GM19351 (cell line): ENCODE measurements at regions not wholly inside any gene's neighbourhood (a gene's known extent, or its start where the extent isn't known, plus 50 kb on each side); places are given as distances from the start of the nearest gene placed in this dataset.

Experiments used
- ATAC-seq: cut with Tn5 transposase; IDR thresholded peaks from one replicate; pipeline ENCODE4 v1.9.1; 2021; ENCODE audit warnings: mild to moderate bottlenecking, moderate library complexity; ENCODE audit not compliant: unreplicated experiment

DNA sequence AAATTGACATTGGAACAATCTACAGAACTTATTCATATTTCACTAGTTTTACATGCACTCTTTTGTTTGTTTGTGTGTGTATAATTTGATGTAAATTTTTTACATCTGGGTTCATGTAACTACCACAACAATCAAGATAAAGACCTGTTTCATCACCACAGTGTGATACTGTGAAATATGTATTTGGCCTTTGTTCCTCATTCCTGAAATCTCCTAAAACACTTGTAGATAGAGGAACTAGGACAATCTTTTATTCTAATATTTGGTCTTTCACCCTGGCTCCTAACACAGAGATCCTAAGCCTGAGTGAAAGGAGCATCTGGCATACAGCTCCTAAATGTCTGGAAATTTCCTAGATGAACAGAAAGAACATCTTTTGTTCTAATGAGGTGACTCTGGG is 155.0 kb upstream of the GPR149 start:
- no peak for ATAC-seq

DNA sequence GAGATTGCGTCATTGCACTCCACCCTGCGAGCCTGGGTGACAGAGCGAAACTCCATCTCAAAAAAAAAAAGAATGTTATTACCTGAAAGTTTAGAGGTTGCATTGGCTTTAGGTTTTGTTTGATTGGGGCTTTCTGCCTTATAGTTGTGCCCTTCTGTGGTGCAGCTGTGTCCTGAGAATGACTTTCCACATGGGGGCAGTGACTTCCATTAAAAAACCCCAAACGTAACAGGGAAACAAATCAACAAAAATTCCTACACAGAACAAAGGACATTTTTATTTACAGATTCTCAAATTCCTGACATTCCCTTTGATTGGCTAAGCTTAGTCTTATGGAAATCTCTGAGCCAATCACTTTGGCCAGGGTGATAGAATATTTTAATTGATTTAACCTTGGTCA is 154.1 kb upstream of the GPR149 start:
- ATAC-seq, result no peak

DNA sequence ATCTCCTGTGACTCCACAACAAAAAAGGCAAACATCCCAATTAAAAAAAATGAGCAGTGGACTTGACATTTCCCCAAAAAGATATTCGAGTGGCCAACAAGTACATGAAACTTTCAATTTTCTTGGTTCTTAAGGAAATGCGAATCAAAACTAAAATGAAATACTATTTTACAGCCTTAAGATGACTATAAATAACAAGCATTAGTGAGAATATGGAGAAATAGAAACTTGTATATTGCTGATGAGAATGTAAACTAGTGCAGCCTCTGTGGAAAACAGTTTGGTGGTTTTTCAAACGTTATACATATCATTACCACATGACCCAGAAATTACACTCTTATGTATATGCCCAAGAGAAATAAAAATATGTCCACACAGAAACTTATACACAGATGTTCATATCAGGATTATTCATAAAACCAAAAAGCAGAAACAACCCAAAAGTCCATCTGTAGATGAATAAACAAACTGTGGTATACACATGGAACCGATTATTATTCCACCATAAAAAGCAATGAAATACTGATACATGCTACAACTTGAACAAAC is 153.2 kb upstream of the GPR149 start:
- ATAC-seq, result no peak

DNA sequence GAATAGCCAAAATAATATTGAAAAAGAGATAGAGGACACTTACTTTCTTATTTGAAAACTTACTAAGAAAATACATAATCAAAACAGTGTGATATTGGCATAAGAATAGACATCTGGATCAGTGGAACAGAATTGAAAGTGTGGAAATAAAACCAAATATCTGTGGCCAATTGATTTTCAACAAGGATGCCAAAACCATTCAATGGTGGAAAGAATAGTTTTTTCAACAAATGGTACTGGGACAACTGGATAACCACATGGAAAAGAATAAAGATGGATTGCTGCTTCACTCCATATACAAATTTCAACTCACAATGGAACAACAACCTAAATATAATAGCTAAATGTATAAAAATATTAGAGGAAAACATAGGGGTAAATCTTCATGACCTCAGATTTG is 152.5 kb upstream of the GPR149 start:
- ATAC-seq, result no peak

DNA sequence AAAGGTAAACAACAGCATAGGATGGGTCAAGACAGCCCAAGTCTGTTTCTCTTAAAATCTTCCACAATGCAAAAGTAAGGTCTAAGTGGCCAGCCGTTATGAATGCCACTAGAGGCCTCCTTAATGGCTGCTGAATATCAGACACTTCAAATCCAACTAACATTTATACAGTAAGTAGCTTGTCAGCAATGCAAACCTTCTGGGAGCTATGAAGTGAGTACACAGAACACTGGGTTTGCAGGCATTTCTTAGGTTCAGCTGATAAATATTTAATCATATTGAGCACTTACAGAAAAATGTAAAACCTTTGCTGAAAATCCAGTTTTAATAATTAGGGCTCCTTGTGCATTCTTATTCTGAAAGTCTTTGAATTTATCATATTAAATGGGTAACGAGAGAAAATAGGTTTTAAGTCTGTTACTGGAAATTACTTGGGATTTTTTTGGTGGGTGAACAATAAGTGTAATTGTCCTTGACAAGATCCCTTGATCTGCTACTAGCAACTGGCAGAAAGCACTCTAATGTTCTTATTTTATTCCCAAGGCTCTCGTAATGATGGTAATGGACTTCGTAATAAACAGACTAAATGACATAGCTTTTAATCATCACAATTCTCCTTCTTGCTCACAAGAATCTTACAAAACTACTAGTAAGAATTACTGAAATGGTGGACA is 141.7 kb upstream of the GPR149 start:
- no peak for ATAC-seq

DNA sequence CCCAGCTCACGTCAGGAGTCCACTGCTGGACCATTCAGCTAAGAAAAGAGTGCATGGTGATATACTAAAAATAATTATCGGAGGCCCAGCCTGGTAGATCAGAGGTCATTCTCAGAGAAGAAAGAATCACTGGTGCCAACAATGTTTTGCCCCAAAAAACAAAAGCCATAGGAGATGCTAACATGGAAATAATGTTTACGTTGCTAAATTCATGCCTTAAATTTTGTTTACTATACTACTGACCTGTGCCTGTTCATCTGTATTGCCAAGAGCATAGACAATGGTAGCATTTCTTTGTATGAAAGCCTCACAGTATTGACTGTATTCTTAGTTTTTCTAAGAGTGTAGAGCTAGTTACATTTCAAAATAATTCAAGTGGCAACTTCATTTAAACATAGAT is 138.1 kb upstream of the GPR149 start:
- ATAC-seq, result no peak

DNA sequence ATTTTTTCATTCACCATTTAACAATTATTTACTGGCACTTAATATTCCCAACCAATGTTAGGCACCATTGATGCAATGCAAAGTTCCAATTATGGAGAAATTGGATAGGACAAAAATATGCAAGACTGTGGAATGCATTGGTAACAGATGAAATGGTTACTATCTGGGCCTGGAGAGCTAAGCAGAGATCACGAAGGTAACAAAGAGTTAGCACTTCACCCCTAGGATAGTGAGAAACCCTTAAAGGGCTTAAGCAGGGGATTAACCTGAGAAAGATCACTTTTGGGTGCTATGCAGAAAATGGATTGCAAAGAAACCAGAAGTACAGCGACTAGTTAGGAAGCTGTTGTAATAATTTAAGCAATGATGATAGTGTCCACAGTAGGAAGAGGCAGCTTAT is 129.6 kb upstream of the GPR149 start:
- ATAC-seq, result no peak

DNA sequence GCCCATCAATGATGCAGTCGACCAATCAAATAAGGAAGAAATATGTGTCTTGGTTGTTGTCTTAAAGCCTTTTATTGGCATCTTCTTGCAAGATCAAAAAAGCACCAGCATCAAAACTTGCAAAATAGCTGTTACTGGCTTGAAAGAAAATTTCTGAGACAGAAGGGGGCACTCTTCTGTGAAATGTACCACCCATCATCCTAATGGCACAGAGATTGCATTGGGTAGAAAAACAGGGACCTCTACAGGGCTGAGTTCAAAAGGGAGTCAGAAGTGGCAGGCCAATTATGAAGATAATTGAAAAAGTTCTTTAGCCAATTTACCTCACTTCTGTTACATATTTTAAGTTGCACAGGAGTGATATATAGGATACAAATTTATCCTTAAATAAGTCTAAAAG is 122.3 kb upstream of the GPR149 start:
- ATAC-seq, result peak; percentile 40

DNA sequence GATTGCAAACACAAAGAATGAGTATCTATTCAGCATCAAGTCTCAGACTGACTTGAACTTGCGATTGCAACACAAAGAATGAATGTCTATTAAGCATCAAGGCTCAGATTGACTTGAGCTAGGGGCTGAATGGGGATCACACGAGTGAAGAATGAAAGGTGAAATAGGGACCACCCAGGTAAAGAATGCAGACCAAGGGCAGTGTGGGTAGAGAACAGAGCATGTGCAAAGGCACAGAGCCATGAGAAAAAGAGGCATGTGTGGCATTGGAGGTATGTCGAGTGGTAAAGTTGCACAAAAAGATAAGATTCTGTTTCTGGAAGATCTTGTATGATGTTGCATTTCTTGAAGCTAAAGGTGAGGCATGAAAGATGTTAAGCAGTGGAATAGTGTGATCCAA is 119.4 kb upstream of the GPR149 start:
- no peak for ATAC-seq

DNA sequence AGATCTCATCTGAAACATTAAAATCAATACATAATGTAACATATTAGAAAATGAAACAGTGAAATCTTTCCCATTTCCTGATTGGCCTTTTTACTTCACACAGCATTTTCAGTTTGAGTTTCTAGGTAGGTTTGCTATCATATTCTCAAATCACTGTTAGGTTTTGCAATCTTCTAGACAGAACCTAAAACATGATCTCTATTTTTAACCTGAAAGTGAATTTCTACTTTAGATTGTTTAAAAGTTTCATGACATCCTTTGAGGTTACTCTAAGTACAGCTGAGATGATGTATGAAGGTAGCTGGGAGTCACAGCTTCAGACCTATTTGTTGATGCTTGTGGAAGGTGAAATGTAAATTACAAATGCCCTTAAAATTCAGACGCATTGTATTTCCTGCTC is 118.4 kb upstream of the GPR149 start:
- ATAC-seq, result no peak

DNA sequence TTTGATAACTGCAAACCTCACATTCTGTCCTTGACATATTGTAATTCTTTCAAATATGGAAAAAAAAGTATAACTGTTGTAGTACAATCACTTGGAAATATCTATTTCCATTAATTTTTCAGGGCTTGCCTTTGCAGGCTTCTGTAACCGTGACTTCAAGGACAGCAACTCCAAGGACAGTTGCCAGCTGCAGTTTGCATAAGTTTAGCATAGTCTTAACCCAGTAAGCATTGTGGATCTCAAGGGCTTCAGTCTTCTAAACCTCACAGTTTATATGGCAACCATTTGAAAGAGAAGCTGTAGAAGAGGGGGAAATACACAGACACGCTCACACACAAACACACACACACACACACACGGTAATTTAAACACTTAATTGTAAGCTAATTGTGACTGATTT is 112.8 kb upstream of the GPR149 start:
- no peak for ATAC-seq

DNA sequence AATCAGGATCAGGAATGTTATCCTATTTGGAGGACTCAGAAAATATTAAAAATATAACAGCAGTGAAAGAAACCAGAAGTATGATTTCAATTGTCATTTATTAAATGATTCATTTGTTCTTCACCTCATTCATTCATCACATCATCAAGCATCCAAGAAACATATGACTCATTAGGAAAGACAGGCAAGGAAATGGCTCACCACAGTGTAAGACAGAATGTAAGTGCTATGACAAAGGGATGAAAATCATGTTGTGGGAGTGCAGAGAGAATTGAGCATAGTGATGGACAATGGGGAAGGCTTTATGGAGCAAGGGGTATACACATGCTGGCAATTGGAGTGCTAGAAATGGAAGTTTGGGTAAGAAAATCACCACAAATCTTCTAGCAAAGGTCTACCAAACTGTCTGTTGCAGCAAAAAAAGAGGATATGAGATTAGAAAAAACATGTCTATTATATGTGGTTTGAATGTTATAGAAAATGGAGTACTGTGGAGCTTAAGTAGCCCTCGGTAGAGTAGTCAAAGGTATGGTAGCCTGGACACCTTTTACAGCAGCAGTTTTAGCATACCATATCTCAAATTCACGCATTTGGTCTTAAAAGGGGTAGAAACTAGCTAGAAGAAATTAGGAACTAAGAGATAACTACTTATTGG is 111.1 kb upstream of the GPR149 start:
- no peak for ATAC-seq

DNA sequence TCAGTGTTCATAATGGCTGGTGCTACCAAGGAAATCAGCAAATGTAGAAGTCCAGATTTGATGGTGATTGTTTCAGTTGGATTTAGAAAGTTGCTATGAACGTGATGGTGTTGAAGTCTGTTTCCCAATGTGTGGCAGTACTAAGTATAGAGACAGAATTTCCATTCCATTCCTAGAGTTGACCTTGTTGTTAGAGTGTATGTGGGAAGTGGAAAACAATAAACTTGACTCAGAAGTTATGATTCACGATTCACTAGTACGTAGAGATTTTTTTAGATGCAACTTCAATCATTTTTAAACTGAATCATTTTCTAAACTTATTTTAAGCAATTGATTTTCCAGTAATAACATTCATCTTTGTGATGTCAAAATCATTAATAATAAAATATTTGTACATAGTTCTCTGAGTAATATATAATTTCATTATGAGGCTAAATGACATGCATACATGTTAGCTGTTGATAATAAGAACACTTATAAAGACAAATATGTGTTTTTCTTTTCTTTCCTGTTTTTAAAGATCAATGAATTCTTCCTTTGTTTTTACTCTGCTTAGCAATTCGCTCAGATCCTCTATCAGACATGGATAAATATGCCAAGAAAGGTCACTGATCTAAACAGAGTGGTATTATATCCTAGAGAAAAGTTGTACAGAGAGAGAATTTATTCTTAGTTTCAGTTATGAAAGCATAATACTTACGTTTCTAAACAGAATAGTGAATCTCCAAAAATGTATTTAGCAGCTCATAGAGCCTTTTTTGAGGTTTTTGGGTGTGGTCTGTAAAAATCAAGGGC is 108.8 kb upstream of the GPR149 start:
- no peak for ATAC-seq

DNA sequence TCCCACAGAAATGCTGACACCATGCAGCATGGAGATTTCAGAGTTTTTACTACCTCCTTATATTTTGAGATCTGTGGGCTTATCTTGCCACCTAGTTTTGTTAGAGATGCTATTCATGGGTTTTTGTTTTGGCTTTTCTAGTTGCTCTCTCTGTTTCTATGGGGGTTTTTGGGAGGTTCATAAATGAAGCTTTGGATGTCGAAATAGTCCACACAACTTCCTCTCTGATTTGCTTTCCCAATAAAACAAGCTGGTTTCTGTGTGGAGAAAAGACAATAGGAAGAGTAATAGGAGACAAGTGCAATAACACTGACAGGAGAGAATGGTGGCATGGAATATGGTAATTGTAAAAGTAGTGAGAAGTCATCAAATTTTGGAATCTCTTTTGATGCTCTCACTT is 106.8 kb upstream of the GPR149 start:
- no peak for ATAC-seq

DNA sequence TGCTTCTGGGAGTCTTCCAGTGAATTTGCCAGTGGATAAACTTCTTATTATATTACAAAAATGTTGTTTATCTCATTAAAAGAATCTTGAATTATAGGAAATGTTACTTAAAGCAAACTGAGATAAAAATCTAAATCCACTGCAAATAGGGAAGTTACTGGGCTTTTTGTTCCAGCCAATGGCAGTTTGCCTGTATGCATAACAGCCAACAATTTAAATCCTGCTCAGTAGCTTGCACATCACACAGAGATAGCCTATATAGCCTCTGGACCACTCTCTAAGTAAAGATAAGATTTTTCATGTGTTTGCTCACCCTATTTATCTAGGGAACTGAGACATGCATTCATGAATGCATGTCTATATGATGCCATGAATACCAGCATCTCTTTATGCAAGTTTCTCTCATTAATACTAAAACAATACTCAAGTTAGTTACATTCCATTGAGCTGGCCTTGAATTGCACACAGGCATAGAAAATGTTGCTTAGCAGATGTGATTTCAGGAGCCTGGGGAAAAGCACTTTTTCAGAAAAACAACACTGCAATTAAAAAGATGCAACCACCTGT is 92.1 kb upstream of the GPR149 start:
- ATAC-seq, result no peak

DNA sequence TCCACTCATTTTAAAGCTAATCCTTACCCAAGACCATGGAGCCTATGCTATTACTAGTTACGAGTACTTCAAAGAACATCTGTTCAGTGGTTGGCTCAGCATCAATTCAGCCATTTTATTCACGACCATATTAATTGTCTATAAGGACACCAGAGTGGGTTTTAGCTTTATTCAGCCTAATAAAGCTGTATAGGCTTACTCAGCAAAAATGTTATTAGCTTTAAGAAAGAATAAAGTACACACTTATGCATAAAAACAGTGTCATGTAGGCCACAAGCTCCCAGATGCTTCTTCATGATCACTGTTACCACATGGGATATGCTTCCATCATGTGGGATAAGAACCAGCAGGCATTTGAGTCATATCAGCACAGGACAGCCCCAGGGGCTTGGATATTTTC is 87.4 kb upstream of the GPR149 start:
- ATAC-seq, result no peak

DNA sequence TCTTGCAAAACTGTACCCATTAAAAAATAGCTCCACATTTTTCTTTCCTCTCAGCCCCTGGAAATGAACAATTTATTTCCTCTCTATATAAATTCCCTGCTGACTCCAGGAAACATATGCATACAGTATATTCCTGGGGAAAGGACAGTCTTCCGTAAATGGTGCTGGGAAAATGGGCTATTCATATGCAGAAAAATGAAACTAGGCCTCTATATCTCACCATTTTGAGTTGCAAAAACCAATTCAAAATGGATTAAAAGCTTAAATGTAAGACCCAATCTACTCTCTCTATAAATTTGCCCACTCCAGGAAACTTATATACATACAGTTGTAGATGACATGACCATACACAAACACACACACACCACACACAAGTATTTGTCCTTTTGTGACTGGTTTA is 85.9 kb upstream of the GPR149 start:
- no peak for ATAC-seq

DNA sequence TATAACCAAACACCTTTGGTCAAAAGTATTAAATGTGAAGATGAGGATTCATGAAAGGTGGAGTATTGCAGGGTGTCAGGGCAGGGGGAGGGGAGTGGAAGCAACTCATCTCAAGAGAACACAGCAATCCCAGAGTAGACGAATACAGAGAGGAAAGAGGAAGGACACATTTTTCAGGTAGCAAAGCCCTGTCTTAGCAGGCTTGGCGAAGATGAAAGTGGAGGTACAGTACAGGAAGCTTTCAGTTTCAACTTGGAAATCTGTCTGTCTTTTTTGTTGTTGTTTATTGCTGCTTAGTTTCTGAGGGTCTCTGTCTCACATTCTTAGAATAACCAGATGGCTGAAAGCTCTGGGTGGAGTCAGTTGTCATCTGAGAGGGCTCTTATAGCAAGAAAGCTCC is 80.8 kb upstream of the GPR149 start:
- peak; percentile 66 for ATAC-seq

DNA sequence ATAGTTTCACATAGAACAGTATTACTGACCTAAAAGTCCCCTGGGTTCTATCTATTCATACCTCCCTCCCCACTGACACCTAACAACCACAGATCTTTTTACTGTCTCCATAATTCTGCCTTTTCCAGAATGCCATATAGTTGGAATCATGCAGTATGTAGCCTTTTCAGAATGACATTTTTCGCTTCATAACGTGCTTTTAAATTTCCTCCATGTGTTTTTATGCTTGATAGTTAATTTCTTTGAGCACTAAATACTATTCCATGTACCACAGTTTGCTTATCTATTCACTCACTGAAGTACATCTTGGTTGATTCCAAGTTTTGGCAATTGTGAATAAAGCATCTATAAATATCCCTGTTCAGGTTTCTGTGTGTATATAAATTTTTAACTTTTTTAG is 77.7 kb upstream of the GPR149 start:
- ATAC-seq, result no peak

DNA sequence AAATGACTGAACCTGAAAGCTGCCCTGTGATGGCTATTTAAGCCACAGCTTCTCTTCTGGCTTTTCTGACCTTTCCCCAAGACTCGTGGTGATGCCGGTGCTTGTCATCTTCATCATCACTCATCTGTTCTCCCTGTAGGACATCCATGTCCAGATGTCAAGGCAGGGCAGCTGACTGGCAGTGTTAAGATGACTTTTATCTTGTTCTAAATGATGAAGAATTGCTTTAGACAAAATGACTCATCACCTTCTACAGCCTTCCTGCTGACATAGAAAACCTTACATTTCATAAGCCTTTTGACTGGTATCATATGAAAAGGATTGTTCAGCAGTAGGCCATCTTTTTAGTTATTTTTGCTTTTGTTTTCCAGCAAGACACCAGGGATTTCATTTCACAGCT is 67.0 kb upstream of the GPR149 start:
- no peak for ATAC-seq

DNA sequence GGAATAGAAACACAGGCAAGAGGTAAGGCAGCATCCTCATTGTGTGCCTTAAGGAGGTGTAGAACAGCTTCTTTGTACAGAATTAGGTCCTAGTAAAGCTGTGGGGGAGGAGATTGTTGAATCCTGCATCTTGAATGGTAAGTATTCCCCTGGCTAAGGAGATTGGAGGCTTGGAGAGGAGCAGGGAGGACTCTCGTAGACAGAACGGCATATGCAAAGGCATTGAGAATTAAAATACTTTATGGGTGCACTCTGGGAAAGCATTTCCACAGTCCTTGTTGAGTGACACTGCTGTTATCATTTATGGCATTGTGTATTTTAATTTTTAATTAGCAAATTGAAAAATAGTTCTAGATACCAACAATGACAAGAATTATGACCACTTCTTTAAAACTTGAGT is 66.5 kb upstream of the GPR149 start:
- ATAC-seq, result no peak

DNA sequence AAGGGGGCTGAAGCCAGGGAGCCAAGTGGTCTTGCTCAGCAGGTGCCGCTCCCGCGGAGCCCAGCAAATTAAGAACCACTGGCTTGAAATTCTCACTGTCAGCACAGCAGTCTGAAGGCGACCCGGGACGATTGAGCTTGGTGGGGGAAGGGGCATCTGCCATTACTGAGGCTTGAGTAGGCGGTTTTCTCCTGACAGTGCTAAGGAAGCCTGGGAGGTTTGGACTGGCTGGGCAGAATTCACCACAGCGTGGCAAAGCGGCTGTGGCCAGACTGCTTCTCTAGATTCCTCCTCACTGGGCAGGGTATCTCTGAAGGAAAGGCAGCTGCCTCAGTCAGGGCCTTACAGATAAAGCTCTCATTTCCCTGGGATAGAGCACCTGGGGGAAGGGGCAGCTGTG is 57.0 kb upstream of the GPR149 start:
- no peak for ATAC-seq
